Endothelial cell of umbilical vein (primary cell): ENCODE measurements at regions not wholly inside any gene's neighbourhood (a gene's known extent, or its start where the extent isn't known, plus 50 kb on each side); places are given as distances from the start of the nearest gene placed in this dataset.

Source experiments
- BruUV-seq: library from RNA; stranded (reverse); fragments of 400-500 nt; replicated peaks from 2 replicates; lab custom pipeline; 2021; lab: Mats Ljungman, UMichigan
- CTCF ChIA-PET: fragments of 300-600, 350-600 bp; sonication (Branson Sonifier 250); formaldehyde crosslinking; loops from one replicate; lab custom pipeline; 2021; ENCODE audit warnings: antibody characterized with exemption, inconsistent platforms; lab: Charles Lee
- POLR2A ChIA-PET: fragments of 300-600, 350-600 bp; sonication (Branson Sonifier 250); formaldehyde crosslinking; loops from one replicate; lab custom pipeline; 2021; ENCODE audit warnings: antibody characterized with exemption, inconsistent platforms; lab: Charles Lee
- DNase-seq: peaks from one replicate; pipeline ENCODE4 v3.0.0-alpha.2; 2011; ENCODE audit warnings: low read depth, low spot score
- FAIRE-seq: peaks from 2 replicates; lab custom pipeline; 2011; peaks lifted over from hg19 to GRCh38; lab: Jason Lieb, UNC
- H2AFZ ChIP-seq: 2 replicates; pipeline ENCODE4 v1.6.0; 2012; ENCODE audit warnings: low read depth, low read length, control low read depth, inconsistent platforms
- H3K27ac ChIP-seq: 2 replicates; pipeline ENCODE4 v1.5.1; 2011; ENCODE audit warnings: low read depth, mild to moderate bottlenecking, control low read depth, low read length, moderate library complexity; ENCODE audit not compliant: insufficient read depth
- H3K27me3 ChIP-seq, 2 experiments: 2 replicates each; pipeline versions ENCODE4 v1.6.0 to v1.6.1; 2011; ENCODE audit warnings: low read length in 2 of 2, mixed read lengths in 1 of 2; ENCODE audit not compliant: control insufficient read depth in 2 of 2, insufficient read depth in 2 of 2
- H3K36me3 ChIP-seq, 2 experiments: 2 replicates in 1 of 2; 3 replicates in 1 of 2; pipeline ENCODE4 v1.5.1; 2011; ENCODE audit warnings: low read length in 2 of 2, mild to moderate bottlenecking in 1 of 2, moderate library complexity in 1 of 2; ENCODE audit not compliant: control insufficient read depth in 2 of 2, insufficient read depth in 2 of 2; ENCODE audit errors: extremely low read depth in 1 of 2
- H3K4me1 ChIP-seq: 3 replicates; pipeline ENCODE4 v1.5.1; 2011; ENCODE audit warnings: mild to moderate bottlenecking, low read length; ENCODE audit not compliant: control insufficient read depth, insufficient read depth; ENCODE audit errors: extremely low read depth
- H3K4me2 ChIP-seq: 2 replicates; pipeline ENCODE4 v1.6.1; 2011; ENCODE audit warnings: low read length, control low read depth, mixed read lengths; ENCODE audit not compliant: insufficient read depth
- H3K4me3 ChIP-seq, 3 experiments: fragments of 200-600 bp in 1 of 3; sonication (generic), shearing (Covaris generic) in 1 of 3; replicated peaks in 1 of 3; 2 replicates each; pipeline ENCODE4 v1.5.1; 2011 to 2016; ENCODE audit warnings: control low read depth in 3 of 3, low read length in 3 of 3, mild to moderate bottlenecking in 2 of 3, inconsistent platforms in 1 of 3, low read depth in 1 of 3, moderate library complexity in 1 of 3; ENCODE audit not compliant: insufficient read depth in 1 of 3
- H3K79me2 ChIP-seq: 2 replicates; pipeline ENCODE4 v1.6.0; 2012; ENCODE audit warnings: low read length, inconsistent platforms; ENCODE audit not compliant: control insufficient read depth, insufficient read depth
- H3K9ac ChIP-seq: replicated peaks from 2 replicates; pipeline ENCODE3; 2011; ENCODE audit warnings: low read length, control low read depth; ENCODE audit not compliant: insufficient read depth; ENCODE audit errors: extremely low read depth
- H3K9me1 ChIP-seq: replicated peaks from 3 replicates; pipeline ENCODE4 v1.6.0; 2011; ENCODE audit warnings: mild to moderate bottlenecking, low read length; ENCODE audit not compliant: control insufficient read depth, insufficient read depth; ENCODE audit errors: extremely low read depth
- H3K9me3 ChIP-seq: replicated peaks from 2 replicates; pipeline ENCODE4 v1.5.1; 2012; ENCODE audit warnings: low read length, inconsistent platforms; ENCODE audit not compliant: control insufficient read depth, insufficient read depth
- H4K20me1 ChIP-seq: replicated peaks from 2 replicates; pipeline ENCODE3; 2011; ENCODE audit warnings: mild to moderate bottlenecking, low read length; ENCODE audit not compliant: control insufficient read depth, insufficient read depth; ENCODE audit errors: extremely low read depth
- EZH2 ChIP-seq: IDR thresholded peaks from 2 replicates; pipeline ENCODE4 v1.6.1; 2012; ENCODE audit warnings: borderline replicate concordance, low read depth, mild to moderate bottlenecking, moderate library complexity, low read length, inconsistent platforms; ENCODE audit not compliant: severe bottlenecking
- POLR2A ChIP-seq: IDR thresholded peaks from 2 replicates; pipeline ENCODE4 v1.6.1; 2012; ENCODE audit warnings: low read depth, mild to moderate bottlenecking, control low read depth, low read length
- dilution Hi-C: fragments of 300-500 bp; cut with MboI; formaldehyde crosslinking; loops from one replicate; pipeline ENCODE4 v1.15.0; 2019; ENCODE audit warnings: low sequenced_read_pairs; ENCODE audit not compliant: extremely low pct_ligation_motif_present
- intact Hi-C: fragments of 100-400 bp; cut with micrococcal nuclease; formaldehyde crosslinking; loops from one replicate; pipeline ENCODE4 v1.10.0; 2022
- TF ChIP-seq, protein P1 (sequence below), 2 donors: IDR thresholded peaks; 1 replicate in 1 of 2; 2 replicates in 1 of 2; pipeline ENCODE4 v1.5.1; 2011; ENCODE audit warnings: low read length in 2 of 2, mild to moderate bottlenecking in 2 of 2, moderate library complexity in 2 of 2, control low read depth in 1 of 2, inconsistent platforms in 1 of 2, low read depth in 1 of 2; ENCODE audit not compliant: insufficient read depth in 1 of 2; ENCODE audit errors: extremely low read depth in 1 of 2
- TF ChIP-seq, protein P2 (sequence below): IDR thresholded peaks from 2 replicates; pipeline ENCODE4 v1.6.1; 2011; ENCODE audit not compliant: insufficient read depth, insufficient read length

DNA sequence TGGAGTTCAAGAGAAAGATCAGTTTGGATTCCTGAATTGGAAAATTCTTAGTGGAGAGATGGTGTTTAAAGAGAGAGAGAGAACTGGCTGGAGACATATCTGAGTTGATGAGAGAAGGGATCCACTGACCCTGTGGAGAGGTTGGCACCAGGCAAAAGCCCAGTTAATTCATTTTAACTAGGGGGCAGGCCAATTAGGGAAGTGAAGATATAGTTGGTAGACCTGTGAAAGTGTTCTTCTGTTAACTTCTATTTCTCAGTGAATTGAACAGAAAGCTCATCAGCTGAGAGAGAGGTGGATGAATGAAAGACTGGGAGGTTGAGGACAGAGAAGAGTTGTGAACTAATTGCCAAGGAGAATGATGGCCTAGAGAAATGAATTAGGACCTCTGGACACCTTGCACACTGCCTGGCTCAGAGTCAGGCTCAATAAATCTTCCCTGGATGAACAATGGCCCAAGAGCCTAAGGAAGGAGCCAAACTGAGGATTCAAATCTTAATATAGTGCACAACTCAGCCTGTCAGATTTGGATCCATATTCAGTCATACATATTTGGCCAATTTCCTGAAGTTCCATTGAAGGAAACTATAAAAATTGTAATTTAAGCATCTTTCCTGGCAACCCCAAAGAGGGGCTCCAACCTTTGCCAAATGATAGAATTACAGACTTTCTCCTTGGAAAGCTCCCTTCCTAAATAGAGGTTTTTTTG is 82.2 kb upstream of the RMDN2 start:
- Histone ChIP-seq H3K9ac (no peak overlapping the region), H3K4me2 (no peak overlapping the region), H3K27me3 (no peaks in the 10 kb centered on the region), H3K27ac (no peak overlapping the region), H3K9me1 (no peaks in the 10 kb centered on the region), H3K79me2 (no peaks in the 10 kb centered on the region), H3K4me3 (no peak overlapping the region), H3K36me3 (no peaks in the 10 kb centered on the region), H4K20me1 (no peaks in the 10 kb centered on the region), H2AFZ (no peak overlapping the region), H3K4me1 (no peaks in the 10 kb centered on the region), H3K9me3 (no peaks in the 10 kb centered on the region)
- FAIRE-seq (no peak), DNase-seq (no peak)
- TF ChIP-seq, protein P1, sequence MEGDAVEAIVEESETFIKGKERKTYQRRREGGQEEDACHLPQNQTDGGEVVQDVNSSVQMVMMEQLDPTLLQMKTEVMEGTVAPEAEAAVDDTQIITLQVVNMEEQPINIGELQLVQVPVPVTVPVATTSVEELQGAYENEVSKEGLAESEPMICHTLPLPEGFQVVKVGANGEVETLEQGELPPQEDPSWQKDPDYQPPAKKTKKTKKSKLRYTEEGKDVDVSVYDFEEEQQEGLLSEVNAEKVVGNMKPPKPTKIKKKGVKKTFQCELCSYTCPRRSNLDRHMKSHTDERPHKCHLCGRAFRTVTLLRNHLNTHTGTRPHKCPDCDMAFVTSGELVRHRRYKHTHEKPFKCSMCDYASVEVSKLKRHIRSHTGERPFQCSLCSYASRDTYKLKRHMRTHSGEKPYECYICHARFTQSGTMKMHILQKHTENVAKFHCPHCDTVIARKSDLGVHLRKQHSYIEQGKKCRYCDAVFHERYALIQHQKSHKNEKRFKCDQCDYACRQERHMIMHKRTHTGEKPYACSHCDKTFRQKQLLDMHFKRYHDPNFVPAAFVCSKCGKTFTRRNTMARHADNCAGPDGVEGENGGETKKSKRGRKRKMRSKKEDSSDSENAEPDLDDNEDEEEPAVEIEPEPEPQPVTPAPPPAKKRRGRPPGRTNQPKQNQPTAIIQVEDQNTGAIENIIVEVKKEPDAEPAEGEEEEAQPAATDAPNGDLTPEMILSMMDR (IDR thresholded peaks at IDR 0.05; ENCODE audit: extremely low read depth in 1 of 2, insufficient read depth in 1 of 2, low read depth in 1 of 2, low read length in 2 of 2) = no peak
- TF ChIP-seq EZH2 (no peak), POLR2A (no peak)
- TF ChIP-seq, protein P2, sequence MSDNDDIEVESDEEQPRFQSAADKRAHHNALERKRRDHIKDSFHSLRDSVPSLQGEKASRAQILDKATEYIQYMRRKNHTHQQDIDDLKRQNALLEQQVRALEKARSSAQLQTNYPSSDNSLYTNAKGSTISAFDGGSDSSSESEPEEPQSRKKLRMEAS = no peak
- POLR2A ChIA-PET = no interaction called here
- dilution Hi-C loops (no loop called here), intact Hi-C loops (no loop called here)
- CTCF ChIA-PET = interaction anchor here (1.1 to 2.1 kb wide), 3 partner anchors 11 to 34 kb away, joined by 3 to 10 read pairs (median 3); no protein-coding TSS in a partner anchor
- no TSS peak for BruUV-seq

DNA sequence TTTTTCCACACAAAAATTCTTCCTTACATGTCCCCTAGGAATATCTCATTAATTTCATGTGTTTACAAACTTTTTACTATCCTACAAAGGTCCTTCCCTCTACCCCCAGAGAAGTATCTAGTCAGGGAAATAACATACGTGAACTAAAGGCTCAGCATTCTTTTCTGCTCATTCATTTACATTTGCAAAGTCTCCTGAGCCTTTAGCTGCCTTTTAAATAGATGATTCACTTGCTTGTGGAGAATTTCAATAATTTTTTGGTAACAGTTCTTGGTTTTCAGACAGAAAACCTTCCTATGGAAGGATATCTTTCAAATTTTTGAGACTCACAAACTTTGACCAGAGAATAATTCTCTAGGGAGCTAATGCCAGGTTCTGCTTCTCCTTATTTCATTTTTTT is 81.5 kb upstream of the RMDN2 start:
- ChIA-PET POLR2A (no interaction called here), CTCF (interaction anchor here (1.1 to 2.1 kb wide), 3 partner anchors 10 to 34 kb away, joined by 3 to 10 read pairs (median 3); no protein-coding TSS in a partner anchor)
- H3K9me1 ChIP-seq = no peaks in the 10 kb centered on the region
- H3K27me3 ChIP-seq = no peaks in the 10 kb centered on the region
- FAIRE-seq = no peak
- DNase-seq = no peak
- no peak overlapping the region for H2AFZ ChIP-seq
- H3K27ac ChIP-seq = no peak overlapping the region
- intact Hi-C loops = no loop called here
- BruUV-seq = no TSS peak
- TF ChIP-seq, protein P2 = no peak
- TF ChIP-seq EZH2 = no peak
- H3K4me2 ChIP-seq = no peak overlapping the region
- no peaks in the 10 kb centered on the region for H3K36me3 ChIP-seq
- dilution Hi-C loops = no loop called here
- no peaks in the 10 kb centered on the region for H4K20me1 ChIP-seq
- H3K4me1 ChIP-seq = no peaks in the 10 kb centered on the region
- no peak overlapping the region for H3K4me3 ChIP-seq
- no peaks in the 10 kb centered on the region for H3K9me3 ChIP-seq
- H3K9ac ChIP-seq = no peak overlapping the region
- H3K79me2 ChIP-seq = no peaks in the 10 kb centered on the region
